SK-N-MC (cell line): ENCODE measurements at regions not wholly inside any gene's neighbourhood (a gene's known extent, or its start where the extent isn't known, plus 50 kb on each side); places are given as distances from the start of the nearest gene placed in this dataset.

Experiments
- DNase-seq: peaks from one replicate; pipeline ENCODE4 v3.0.0-alpha.2; 2011; ENCODE audit warnings: low read depth, low spot score
- H3K27ac ChIP-seq: fragments of 200-600 bp; sonication (generic); 2 replicates; pipeline ENCODE4 v1.5.1; 2016; ENCODE audit warnings: mixed run types
- H3K36me3 ChIP-seq: fragments of 200-600 bp; sonication (generic); 2 replicates; pipeline ENCODE4 v1.6.1; 2017; ENCODE audit warnings: antibody characterized with exemption, low read length, mixed read lengths; ENCODE audit not compliant: insufficient read depth
- H3K4me3 ChIP-seq: fragments of 200-600 bp; sonication (generic); 2 replicates; pipeline ENCODE4 v1.5.1; 2016
- H3K9ac ChIP-seq: fragments of 200-600 bp; sonication (generic); 2 replicates; pipeline ENCODE4 v1.8.0; 2017; ENCODE audit warnings: mixed run types, mixed read lengths; ENCODE audit not compliant: insufficient read length
- H3K9me3 ChIP-seq: fragments of 200-600 bp; sonication (generic); 2 replicates; pipeline ENCODE4 v1.6.1; 2017; ENCODE audit warnings: low read depth, mild to moderate bottlenecking, antibody characterized with exemption, low read length, moderate library complexity, mixed read lengths
- EZH2 ChIP-seq: fragments of 200-600 bp; sonication (generic); IDR thresholded peaks from one replicate; pipeline ENCODE4 v1.6.1; 2017; ENCODE audit warnings: antibody characterized with exemption
- FOXP2 ChIP-seq: optimal IDR thresholded peaks from 2 replicates; pipeline ENCODE3; 2011; ENCODE audit warnings: mild to moderate bottlenecking, moderate library complexity; ENCODE audit not compliant: insufficient read depth; ENCODE audit errors: extremely low read length, control extremely low read depth
- POLR2AphosphoS5 ChIP-seq: IDR thresholded peaks from 2 replicates; pipeline ENCODE4 v1.6.1; 2012; ENCODE audit warnings: mild to moderate bottlenecking, low read depth, low read length, borderline replicate concordance

GRCh38 chr6:94065707-94066337 is 646.5 kb upstream of the EPHA7 start:
- no peak for TF ChIP-seq EZH2
- TF ChIP-seq POLR2AphosphoS5: no peak
- TF ChIP-seq FOXP2: no peak
- Histone ChIP-seq H3K36me3 (no peaks in the 10 kb centered on the region), H3K9me3 (no peaks in the 10 kb centered on the region), H3K4me3 (no peak overlapping the region), H3K27ac (no peak overlapping the region), H3K9ac (no peak overlapping the region)
- DNase-seq: no peak

DNA sequence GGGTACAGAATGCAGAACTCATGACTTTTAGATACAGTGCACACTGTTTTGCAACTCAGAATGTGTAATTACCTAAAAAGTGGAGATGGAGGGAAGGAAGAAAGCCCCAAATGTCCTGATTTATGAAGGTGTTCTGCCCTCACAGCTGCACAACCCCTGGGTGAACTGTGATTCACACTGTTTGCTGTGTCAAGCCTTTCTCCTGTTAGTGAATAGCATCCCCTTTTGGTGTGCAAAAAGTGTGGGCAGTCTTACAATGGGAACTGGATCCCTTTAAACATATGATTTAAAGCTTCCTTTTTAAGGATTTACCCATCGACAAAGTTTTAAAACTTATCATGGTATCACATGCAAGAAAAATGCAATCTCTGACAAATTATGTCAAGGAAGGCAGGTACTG is 633.4 kb upstream of the EPHA7 start:
- Histone ChIP-seq H3K4me3 (no peak overlapping the region), H3K27ac (no peak overlapping the region), H3K36me3 (no peaks in the 10 kb centered on the region), H3K9me3 (no peaks in the 10 kb centered on the region), H3K9ac (no peak overlapping the region)
- TF ChIP-seq FOXP2 (no peak), POLR2AphosphoS5 (no peak), EZH2 (no peak)
- DNase-seq: no peak

DNA sequence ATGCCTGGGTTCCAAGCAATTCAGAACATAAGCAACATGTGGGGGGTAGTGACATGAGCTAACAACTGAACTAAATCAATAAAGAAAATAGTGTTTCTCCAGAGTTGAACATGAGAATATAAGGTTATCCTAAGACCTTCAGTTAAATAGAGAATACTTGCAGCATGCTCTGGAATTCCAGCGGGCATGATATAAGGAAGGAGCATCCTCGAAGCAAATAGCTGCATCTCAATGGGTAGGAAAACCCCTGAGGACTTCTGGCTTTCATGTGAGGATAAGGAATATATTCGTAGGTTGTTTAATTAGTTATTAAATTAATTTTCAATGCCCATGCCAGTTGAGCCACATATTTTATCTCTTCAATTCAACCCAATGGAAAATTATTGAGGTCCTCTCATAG is 631.2 kb upstream of the EPHA7 start:
- TF ChIP-seq FOXP2 (no peak), POLR2AphosphoS5 (no peak), EZH2 (no peak)
- no peak for DNase-seq
- Histone ChIP-seq H3K27ac (no peak overlapping the region), H3K9ac (no peak overlapping the region), H3K4me3 (no peak overlapping the region), H3K9me3 (no peaks in the 10 kb centered on the region), H3K36me3 (no peaks in the 10 kb centered on the region)

GRCh38 chr6:94049001-94049400 is 629.6 kb upstream of the EPHA7 start:
- Histone ChIP-seq H3K9ac (no peak overlapping the region), H3K27ac (no peak overlapping the region), H3K4me3 (no peak overlapping the region), H3K9me3 (no peaks in the 10 kb centered on the region), H3K36me3 (no peaks in the 10 kb centered on the region)
- TF ChIP-seq EZH2 (no peak), FOXP2 (no peak), POLR2AphosphoS5 (no peak)
- DNase-seq: no peak

GRCh38 chr6:94045099-94045829 is 625.9 kb upstream of the EPHA7 start:
- DNase-seq: no peak
- H3K4me3 ChIP-seq: no peak overlapping the region
- TF ChIP-seq FOXP2: no peak
- no peak for TF ChIP-seq EZH2
- TF ChIP-seq POLR2AphosphoS5: no peak

GRCh38 chr6:94041945-94042709 is 622.8 kb upstream of the EPHA7 start:
- Histone ChIP-seq H3K4me3 (no peak overlapping the region), H3K36me3 (no peaks in the 10 kb centered on the region), H3K9ac (no peak overlapping the region), H3K27ac (no peak overlapping the region), H3K9me3 (no peaks in the 10 kb centered on the region)
- TF ChIP-seq FOXP2 (no peak), POLR2AphosphoS5 (no peak), EZH2 (no peak)
- no peak for DNase-seq

More at GRCh38 chr6:94045099-94045829, 625.9 kb upstream of the EPHA7 start:
- Histone ChIP-seq H3K9ac (no peak overlapping the region), H3K9me3 (no peaks in the 10 kb centered on the region), H3K36me3 (no peaks in the 10 kb centered on the region), H3K27ac (no peak overlapping the region)

DNA sequence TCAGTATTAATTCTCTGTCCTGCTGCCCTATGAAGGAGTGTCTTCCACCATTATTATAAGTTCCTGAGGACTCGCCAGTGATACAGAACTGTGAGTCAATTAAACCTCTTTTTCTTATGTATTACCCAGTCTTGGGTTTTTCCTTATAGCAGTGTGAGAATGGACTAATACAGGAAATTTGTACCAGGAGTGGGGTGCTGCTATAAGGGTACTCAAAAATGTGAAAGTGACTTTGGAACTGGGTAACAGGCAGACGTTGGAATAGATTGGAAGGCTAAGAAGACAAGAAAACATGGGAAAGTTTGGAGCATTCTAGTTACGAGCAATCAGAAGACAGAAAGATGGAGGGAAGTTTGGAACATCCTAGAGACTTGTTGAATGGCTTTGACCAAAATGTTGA is 616.7 kb upstream of the EPHA7 start:
- no peak for TF ChIP-seq POLR2AphosphoS5
- no peak for TF ChIP-seq EZH2
- no peak for TF ChIP-seq FOXP2
- Histone ChIP-seq H3K9ac (no peak overlapping the region), H3K27ac (no peak overlapping the region), H3K36me3 (no peaks in the 10 kb centered on the region), H3K4me3 (no peak overlapping the region), H3K9me3 (no peaks in the 10 kb centered on the region)
- DNase-seq: no peak

DNA sequence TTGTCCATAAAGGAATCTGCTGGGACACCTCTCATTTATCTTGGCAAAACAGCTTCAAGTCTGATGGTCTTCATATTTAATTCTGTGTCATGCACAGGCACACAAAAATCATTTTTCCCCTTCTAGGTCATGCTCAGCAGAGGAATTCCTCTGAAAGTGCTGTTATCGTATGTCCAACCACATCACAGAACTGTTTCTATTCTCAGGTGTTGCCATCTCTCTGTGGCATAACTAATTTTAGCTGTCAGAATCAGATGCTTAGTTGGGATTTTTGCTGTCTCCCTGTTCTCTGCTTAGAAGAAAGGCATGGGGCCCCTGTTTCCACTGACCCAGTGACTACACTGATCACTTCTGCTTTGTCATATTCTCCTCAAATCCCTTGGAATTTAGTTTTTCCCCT is 608.0 kb upstream of the EPHA7 start:
- H3K27ac ChIP-seq: no peak overlapping the region
- H3K36me3 ChIP-seq: no peaks in the 10 kb centered on the region
- no peak overlapping the region for H3K9ac ChIP-seq
- no peaks in the 10 kb centered on the region for H3K9me3 ChIP-seq
- no peak for TF ChIP-seq POLR2AphosphoS5
- no peak for TF ChIP-seq EZH2
- TF ChIP-seq FOXP2: no peak
- no peak for DNase-seq
- H3K4me3 ChIP-seq: no peak overlapping the region
